Neural crest cell (in vitro differentiated cells): ENCODE measurements at regions not wholly inside any gene's neighbourhood (a gene's known extent, or its start where the extent isn't known, plus 50 kb on each side); places are given as distances from the start of the nearest gene placed in this dataset.
A peak's percentile ranks its signal among the peaks of the same experiment; 100 is the strongest.
"Not testable (repeated sequence)": the region's sequence is repeated elsewhere in the genome, so short reads cannot be mapped to it uniquely, and the experiment has no call there.

Experiments
- DNase-seq: peaks from one replicate; pipeline ENCODE4 v3.0.0; 2021; ENCODE audit warnings: low read depth, mixed read lengths, low spot score
- H3K27ac Mint-ChIP-seq: one replicate; pipeline ENCODE4 v1.8.0; 2021; ENCODE audit warnings: mild to moderate bottlenecking, mixed read lengths; ENCODE audit not compliant: unreplicated experiment
- H3K27me3 Mint-ChIP-seq: 2 replicates; pipeline ENCODE4 v1.8.0; 2021; ENCODE audit warnings: low read depth, mild to moderate bottlenecking, mixed read lengths
- H3K36me3 Mint-ChIP-seq: 2 replicates; pipeline ENCODE4 v1.8.0; 2021; ENCODE audit warnings: low read depth, mild to moderate bottlenecking, mixed read lengths
- H3K4me1 Mint-ChIP-seq: 2 replicates; pipeline ENCODE4 v1.8.0; 2021; ENCODE audit warnings: mixed read lengths
- H3K4me3 Mint-ChIP-seq: one replicate; pipeline ENCODE4 v1.8.0; 2021; ENCODE audit warnings: mild to moderate bottlenecking, mixed read lengths
- H3K9me3 Mint-ChIP-seq: 2 replicates; pipeline ENCODE4 v1.8.0; 2021; ENCODE audit warnings: mixed read lengths
- CTCF ChIP-seq: fragments of 200-600 bp; sonication (generic); conservative IDR thresholded peaks from 2 replicates; pipeline ENCODE4 v1.5.0; 2021; ENCODE audit warnings: antibody characterized with exemption, mild to moderate bottlenecking

GRCh38 chr4:134624365-134624764, 422.8 kb upstream of the PABPC4L start:
- H3K27ac Mint-ChIP-seq = no peak overlapping the region
- DNase-seq = no peak
- H3K4me3 Mint-ChIP-seq = no peak overlapping the region

GRCh38 chr4:134622626-134623575, 421.3 kb upstream of the PABPC4L start:
- peak overlapping the region; percentile 9 for H3K4me3 Mint-ChIP-seq
- H3K27ac Mint-ChIP-seq = peak overlapping the region; percentile 21
- H3K4me1 Mint-ChIP-seq = peaks cover 36% of the 10 kb centered on the region
- not testable (repeated sequence) for H3K9me3 Mint-ChIP-seq, H3K27me3 Mint-ChIP-seq, H3K36me3 Mint-ChIP-seq, DNase-seq

More at GRCh38 chr4:134624365-134624764, 422.8 kb upstream of the PABPC4L start:
- no peaks in the 10 kb centered on the region for H3K9me3 Mint-ChIP-seq
- peaks cover 36% of the 10 kb centered on the region for H3K4me1 Mint-ChIP-seq
- no peaks in the 10 kb centered on the region for H3K27me3 Mint-ChIP-seq
- no peak for TF ChIP-seq CTCF
- H3K36me3 Mint-ChIP-seq = no peaks in the 10 kb centered on the region

GRCh38 chr4:134622199-134622598, 420.6 kb upstream of the PABPC4L start:
- H3K36me3 Mint-ChIP-seq = no peaks in the 10 kb centered on the region
- no peaks in the 10 kb centered on the region for H3K9me3 Mint-ChIP-seq
- peak overlapping the region; percentile 35 for H3K4me3 Mint-ChIP-seq
- H3K4me1 Mint-ChIP-seq = peaks cover 36% of the 10 kb centered on the region
- no peak for TF ChIP-seq CTCF
- H3K27ac Mint-ChIP-seq = peak overlapping the region; percentile 24
- no peak for DNase-seq
- H3K27me3 Mint-ChIP-seq = no peaks in the 10 kb centered on the region

- not testable (repeated sequence) for H3K9me3 Mint-ChIP-seq, H3K36me3 Mint-ChIP-seq, DNase-seq, H3K27me3 Mint-ChIP-seq
- Mint-ChIP-seq H3K4me1 (peaks cover 36% of the 10 kb centered on the region), H3K4me3 (peak overlapping the region; percentile 35), H3K27ac (peak overlapping the region; percentile 24)
Observed at GRCh38 chr4:134621715-134622114, 420.1 kb upstream of the PABPC4L start.

GRCh38 chr4:134610956-134611355, 409.4 kb upstream of the PABPC4L start:
- TF ChIP-seq CTCF = no peak
- Mint-ChIP-seq H3K36me3 (no peaks in the 10 kb centered on the region), H3K4me1 (no peaks in the 10 kb centered on the region), H3K27ac (peak overlapping the region; percentile 35), H3K9me3 (peaks cover 4% of the 10 kb centered on the region), H3K4me3 (no peak overlapping the region), H3K27me3 (no peaks in the 10 kb centered on the region)
- DNase-seq = no peak

- TF ChIP-seq CTCF = no peak
- Mint-ChIP-seq H3K27me3 (no peaks in the 10 kb centered on the region), H3K4me3 (no peak overlapping the region), H3K27ac (no peak overlapping the region), H3K4me1 (no peaks in the 10 kb centered on the region), H3K9me3 (peaks cover 4% of the 10 kb centered on the region), H3K36me3 (no peaks in the 10 kb centered on the region)
- DNase-seq = no peak
Observed at GRCh38 chr4:134610172-134610571, 408.6 kb upstream of the PABPC4L start.
